Gastroesophageal sphincter (tissue), 4 donors: ENCODE measurements at regions not wholly inside any gene's neighbourhood (a gene's known extent, or its start where the extent isn't known, plus 50 kb on each side); places are given as distances from the start of the nearest gene placed in this dataset.

Source experiments
- ATAC-seq: fragments of 150-250 bp; one replicate; pipeline ENCODE4 v1.9.1; 2016; ENCODE audit warnings: mild to moderate bottlenecking, moderate library complexity
- H3K27ac ChIP-seq, 4 donors: fragments of 200-600 bp; sonication (generic) in 3 of 4; 1 replicate in 3 of 4; 2 replicates in 1 of 4; pipeline ENCODE4 v1.5.1; 2016 to 2019
- H3K27me3 ChIP-seq: fragments of 200-600 bp; sonication (generic); one replicate; pipeline ENCODE4 v1.5.1; 2019
- H3K36me3 ChIP-seq, 2 donors: fragments of 200-600 bp; sonication (generic); one replicate each; pipeline ENCODE4 v1.5.1; 2019; ENCODE audit warnings: control low read depth in 1 of 2
- H3K4me1 ChIP-seq, 3 donors: fragments of 200-600 bp; sonication (generic); 1 replicate in 2 of 3; 2 replicates in 1 of 3; pipeline ENCODE4 v1.5.1; 2016 to 2019; ENCODE audit warnings: control low read depth in 2 of 3
- H3K4me3 ChIP-seq, 2 donors: fragments of 200-600 bp; sonication (generic); one replicate each; pipeline ENCODE4 v1.5.1; 2019; ENCODE audit warnings: mild to moderate bottlenecking in 1 of 2, moderate library complexity in 1 of 2
- H3K9me3 ChIP-seq, 3 donors: fragments of 200-600 bp; sonication (generic); one replicate each; pipeline ENCODE4 v1.5.1; 2017 to 2019; ENCODE audit warnings: control low read depth in 2 of 3
- CTCF ChIP-seq, 4 experiments: fragments of 200-600 bp in 2 of 4; fragments of 450-650 bp in 2 of 4; sonication (generic) in 1 of 4; IDR thresholded peaks; one replicate each; pipeline ENCODE4 v1.5.1; 2017 to 2019; ENCODE audit warnings: antibody characterized with exemption in 4 of 4, mild to moderate bottlenecking in 2 of 4, moderate library complexity in 2 of 4
- EP300 ChIP-seq: sonication (generic); formaldehyde crosslinking; IDR thresholded peaks from one replicate; pipeline ENCODE4 v1.6.1; 2017; ENCODE audit warnings: antibody characterized with exemption, mild to moderate bottlenecking
- POLR2A ChIP-seq, 2 donors: fragments of 450-650 bp; IDR thresholded peaks; one replicate each; pipeline ENCODE4 v1.6.1; 2017; ENCODE audit warnings: antibody characterized with exemption in 2 of 2, mild to moderate bottlenecking in 2 of 2, moderate library complexity in 1 of 2
- POLR2AphosphoS5 ChIP-seq: sonication (generic); formaldehyde crosslinking; IDR thresholded peaks from one replicate; pipeline ENCODE4 v1.6.1; 2017; ENCODE audit warnings: antibody characterized with exemption
- WGBS, 2 donors: methylation state at CpG; one replicate each; pipeline ENCODE4 v1.1.5; 2018; ENCODE audit warnings: low coverage in 1 of 2; 5-methylcytosine and 5-hydroxymethylcytosine counted together

GRCh38 chr7:109136893-109137292, 567.2 kb downstream of the DNAJB9 start:
- H3K27ac ChIP-seq, result no peak overlapping the region
- TF ChIP-seq POLR2AphosphoS5 (no peak), EP300 (no peak), POLR2A (IDR thresholded peaks at IDR 0.05) (no peak), CTCF (IDR thresholded peaks at IDR 0.05) (no peak)
- no peak for ATAC-seq
- H3K27me3 ChIP-seq, result no peaks in the 10 kb centered on the region
- H3K4me1 ChIP-seq, result no peaks in the 10 kb centered on the region
- H3K9me3 ChIP-seq, result peaks cover 0 to 17% (median 0%) of the 10 kb centered on the region in 3 donors
- no peak overlapping the region for H3K4me3 ChIP-seq
- WGBS, 2 donors, result 83 to 98% methylated on average over 1 to 3 of the region's 3 CpGs
- no peaks in the 10 kb centered on the region for H3K36me3 ChIP-seq

GRCh38 chr7:109154748-109155147, 585.1 kb downstream of the DNAJB9 start:
- H3K27ac ChIP-seq, result no peak overlapping the region
- H3K9me3 ChIP-seq, result no peaks in the 10 kb centered on the region
- 56 to 67% methylated on average over 1 to 2 of the region's 2 CpGs for WGBS, 2 donors
- no peaks in the 10 kb centered on the region for H3K4me1 ChIP-seq
- TF ChIP-seq POLR2AphosphoS5 (no peak), CTCF (IDR thresholded peaks at IDR 0.05) (no peak), POLR2A (IDR thresholded peaks at IDR 0.05) (no peak), EP300 (no peak)
- H3K4me3 ChIP-seq, result no peak overlapping the region
- no peaks in the 10 kb centered on the region for H3K27me3 ChIP-seq
- H3K36me3 ChIP-seq, result no peaks in the 10 kb centered on the region
- ATAC-seq, result no peak

GRCh38 chr7:109158246-109158645, 588.6 kb downstream of the DNAJB9 start:
- Histone ChIP-seq H3K36me3 (no peaks in the 10 kb centered on the region), H3K27ac (no peak overlapping the region), H3K4me1 (no peaks in the 10 kb centered on the region), H3K9me3 (no peaks in the 10 kb centered on the region), H3K27me3 (no peaks in the 10 kb centered on the region), H3K4me3 (no peak overlapping the region)
- ATAC-seq, result no peak
- 47 to 83% methylated on average over 3 of the region's 3 CpGs for WGBS, 2 donors
- TF ChIP-seq CTCF (IDR thresholded peaks at IDR 0.05), result no peak
- no peak for TF ChIP-seq EP300
- no peak for TF ChIP-seq POLR2AphosphoS5
- no peak for TF ChIP-seq POLR2A (IDR thresholded peaks at IDR 0.05)

- no peak overlapping the region for H3K27ac ChIP-seq
- no peaks in the 10 kb centered on the region for H3K9me3 ChIP-seq
- H3K4me1 ChIP-seq, result no peaks in the 10 kb centered on the region
- no peak for TF ChIP-seq POLR2A (IDR thresholded peaks at IDR 0.05)
- no peaks in the 10 kb centered on the region for H3K27me3 ChIP-seq
- no peak for ATAC-seq
- H3K36me3 ChIP-seq, result no peaks in the 10 kb centered on the region
- no peak overlapping the region for H3K4me3 ChIP-seq
Observed at GRCh38 chr7:109176661-109177060, 607.0 kb downstream of the DNAJB9 start.

- Histone ChIP-seq H3K27ac (no peak overlapping the region), H3K9me3 (peaks cover 0 to 7% (median 0%) of the 10 kb centered on the region in 3 donors), H3K4me3 (no peak overlapping the region), H3K36me3 (no peaks in the 10 kb centered on the region), H3K4me1 (no peaks in the 10 kb centered on the region), H3K27me3 (no peaks in the 10 kb centered on the region)
- 82 to 88% methylated on average over 2 of the region's 2 CpGs for WGBS, 2 donors
- no peak for ATAC-seq
- TF ChIP-seq CTCF (IDR thresholded peaks at IDR 0.05) (no peak), EP300 (no peak), POLR2A (IDR thresholded peaks at IDR 0.05) (no peak), POLR2AphosphoS5 (no peak)
Observed at GRCh38 chr7:109178342-109178741, 608.7 kb downstream of the DNAJB9 start.

- TF ChIP-seq EP300 (no peak), POLR2AphosphoS5 (no peak)
- WGBS, 2 donors, result 67 to 78% methylated on average over 2 to 3 of the region's 3 CpGs
- Histone ChIP-seq H3K4me1 (no peaks in the 10 kb centered on the region), H3K27ac (no peak overlapping the region), H3K4me3 (no peak overlapping the region), H3K36me3 (no peaks in the 10 kb centered on the region), H3K27me3 (no peaks in the 10 kb centered on the region), H3K9me3 (peaks cover 0 to 7% (median 0%) of the 10 kb centered on the region in 3 donors)
- no peak for ATAC-seq
Observed at GRCh38 chr7:109179601-109180000, 609.9 kb downstream of the DNAJB9 start.
